HG02973 (cell line): ENCODE measurements at regions not wholly inside any gene's neighbourhood (a gene's known extent, or its start where the extent isn't known, plus 50 kb on each side); places are given as distances from the start of the nearest gene placed in this dataset.

Experiments used
- ATAC-seq: cut with Tn5 transposase; IDR thresholded peaks from one replicate; pipeline ENCODE4 v1.9.1; 2021; ENCODE audit warnings: moderate library complexity; ENCODE audit not compliant: unreplicated experiment

- ATAC-seq, result no peak
Measured at GRCh38 chrX:110430293-110431076, 71.8 kb downstream of the RTL9 start.

GRCh38 chrX:110432091-110432905 is 73.7 kb downstream of the RTL9 start:
- ATAC-seq, result no peak

DNA sequence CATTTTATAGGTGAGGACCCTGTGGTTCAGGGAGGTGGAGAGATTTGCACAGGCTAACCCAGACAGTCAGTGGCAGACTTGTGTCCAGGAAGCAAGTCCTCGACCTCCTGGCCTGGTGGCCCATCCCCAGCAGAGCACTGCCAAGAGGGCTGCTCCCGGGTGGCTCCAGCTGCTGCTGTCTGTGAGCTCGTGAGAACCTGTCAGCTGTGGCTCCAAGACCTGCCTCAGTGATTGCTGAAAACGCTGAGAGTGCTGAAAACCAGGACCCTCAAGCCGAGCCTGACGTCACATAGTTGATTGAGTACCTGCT is 74.2 kb downstream of the RTL9 start:
- no peak for ATAC-seq

GRCh38 chrX:110435196-110435595 is 76.5 kb downstream of the RTL9 start:
- ATAC-seq, result no peak

DNA sequence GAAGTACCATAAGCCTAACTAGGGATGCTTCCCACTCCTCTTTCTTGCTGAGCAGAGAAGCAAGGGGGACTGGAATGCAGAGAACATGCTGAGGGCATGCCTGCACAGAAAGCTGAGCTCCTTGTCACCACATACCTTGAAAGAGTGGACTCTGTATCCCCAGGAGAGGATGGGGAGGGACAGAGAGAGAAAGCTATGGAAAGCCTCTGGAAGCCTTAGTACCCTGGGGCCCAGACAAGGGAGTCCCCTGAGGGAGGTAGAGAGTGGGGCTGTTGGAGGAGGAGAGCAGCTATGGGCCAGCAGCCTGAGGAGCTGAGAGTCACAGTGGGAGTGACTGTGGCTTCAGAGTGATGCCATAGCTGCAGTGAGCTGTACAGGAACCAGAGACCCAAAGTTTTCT is 77.9 kb downstream of the RTL9 start:
- no peak for ATAC-seq

GRCh38 chrX:110437686-110438085 is 79.0 kb downstream of the RTL9 start:
- no peak for ATAC-seq

GRCh38 chrX:110440016-110440805 is 81.6 kb downstream of the RTL9 start:
- no peak for ATAC-seq

DNA sequence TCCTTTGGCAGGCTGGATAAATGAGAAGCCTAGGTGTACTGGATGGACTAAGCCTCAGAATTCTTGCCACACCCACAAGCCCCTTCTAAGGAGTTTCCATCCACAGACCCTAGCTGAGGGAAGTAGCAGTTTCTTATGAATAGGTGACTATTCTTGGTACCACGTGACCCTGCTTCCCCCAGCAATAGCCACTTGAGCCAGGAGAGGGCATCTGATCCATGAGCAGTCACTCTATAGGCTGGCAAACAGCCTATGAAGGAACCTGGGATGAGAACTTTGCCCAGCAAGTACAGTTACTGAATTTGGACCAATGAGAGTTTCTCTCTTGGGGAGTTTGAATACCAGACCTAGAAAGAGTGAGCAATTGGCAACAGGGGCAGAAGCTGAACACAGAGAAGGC is 84.0 kb downstream of the RTL9 start:
- peak; percentile 87 for ATAC-seq

- no peak for ATAC-seq
Measured at GRCh38 chrX:110444996-110445395, 86.3 kb downstream of the RTL9 start.

DNA sequence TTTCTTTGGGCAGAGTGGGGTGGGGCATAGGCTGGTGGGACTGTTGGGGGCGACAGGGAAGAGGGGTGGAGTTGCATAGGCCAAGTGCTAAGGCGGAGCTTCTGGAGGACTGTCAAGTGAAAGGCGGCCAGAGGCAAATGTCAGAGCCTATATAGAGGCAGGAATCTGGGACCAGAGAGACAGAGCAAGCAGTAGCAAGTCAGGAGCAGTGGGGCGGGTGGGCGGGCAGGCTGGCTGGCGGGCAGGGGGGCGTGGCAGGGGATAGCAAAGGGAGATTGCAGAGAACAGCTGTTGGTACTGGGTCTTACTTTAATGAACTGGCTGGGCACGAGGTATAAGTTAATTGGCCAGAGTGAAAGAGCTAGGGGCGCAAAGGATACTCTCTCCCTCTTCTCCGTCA is 89.8 kb downstream of the RTL9 start:
- ATAC-seq, result no peak

- ATAC-seq, result no peak
Measured at GRCh38 chrX:110449312-110449711, 90.7 kb downstream of the RTL9 start.

- peak; percentile 78 for ATAC-seq
Measured at GRCh38 chrX:110450050-110450449, 91.4 kb downstream of the RTL9 start.

- no peak for ATAC-seq
Measured at GRCh38 chrX:110454336-110454735, 95.7 kb downstream of the RTL9 start.

- no peak for ATAC-seq
Measured at GRCh38 chrX:110462957-110463356, 104.3 kb downstream of the RTL9 start.

GRCh38 chrX:110466790-110467189 is 108.1 kb downstream of the RTL9 start:
- no peak for ATAC-seq

DNA sequence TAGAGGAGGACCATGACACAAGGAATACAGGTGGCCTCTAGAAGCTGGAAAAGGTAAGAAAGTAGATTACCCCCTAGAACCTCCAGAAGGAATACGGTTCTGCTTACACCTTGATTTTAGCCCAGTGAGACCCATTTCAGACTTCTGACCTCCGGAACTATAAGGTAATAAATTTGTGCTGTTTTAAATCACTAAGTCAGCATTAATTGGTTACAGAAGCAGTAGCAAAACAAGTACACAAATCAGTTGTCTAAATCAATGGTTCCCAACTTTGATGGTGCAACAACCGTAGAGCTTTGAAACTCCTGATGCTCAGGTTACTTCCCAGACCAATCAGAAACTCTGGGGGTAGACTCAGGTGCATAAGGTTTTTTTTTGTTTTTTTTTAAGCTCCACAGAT is 113.6 kb downstream of the RTL9 start:
- no peak for ATAC-seq

GRCh38 chrX:110477593-110478228 is 119.1 kb downstream of the RTL9 start:
- no peak for ATAC-seq

GRCh38 chrX:110491846-110492620 is 133.4 kb downstream of the RTL9 start:
- ATAC-seq, result no peak

GRCh38 chrX:110504947-110505346 is 146.3 kb downstream of the RTL9 start:
- no peak for ATAC-seq

GRCh38 chrX:110509755-110510532 is 151.3 kb downstream of the RTL9 start:
- ATAC-seq, result no peak
